Urinary bladder (tissue), 3 donors: ENCODE measurements at regions not wholly inside any gene's neighbourhood (a gene's known extent, or its start where the extent isn't known, plus 50 kb on each side); places are given as distances from the start of the nearest gene placed in this dataset.

Source experiments
- DNase-seq: peaks from one replicate; pipeline ENCODE4 v3.0.0-alpha.2; 2015; ENCODE audit errors: extremely low spot score
- H3K27ac ChIP-seq: one replicate; pipeline ENCODE4 v1.5.1; 2013; ENCODE audit warnings: low read depth, mild to moderate bottlenecking, moderate library complexity
- H3K36me3 ChIP-seq: one replicate; pipeline ENCODE4 v1.6.1; 2013; ENCODE audit warnings: mild to moderate bottlenecking, moderate library complexity; ENCODE audit not compliant: insufficient read depth
- H3K4me1 ChIP-seq: one replicate; pipeline ENCODE4 v1.6.1; 2013; ENCODE audit warnings: mild to moderate bottlenecking, moderate library complexity; ENCODE audit not compliant: insufficient read depth
- H3K4me3 ChIP-seq: one replicate; pipeline ENCODE4 v1.5.1; 2013; ENCODE audit warnings: low read depth, low read length
- WGBS: extraction: QIAGEN DNeasy Blood & Tissue Kit; methylation state at CpG from one replicate; pipeline ENCODE4 v1.1.7; 2013; 5-methylcytosine and 5-hydroxymethylcytosine counted together
- donor health status: healthy with polysubstance abuse.
- donor health status: healthy.

DNA sequence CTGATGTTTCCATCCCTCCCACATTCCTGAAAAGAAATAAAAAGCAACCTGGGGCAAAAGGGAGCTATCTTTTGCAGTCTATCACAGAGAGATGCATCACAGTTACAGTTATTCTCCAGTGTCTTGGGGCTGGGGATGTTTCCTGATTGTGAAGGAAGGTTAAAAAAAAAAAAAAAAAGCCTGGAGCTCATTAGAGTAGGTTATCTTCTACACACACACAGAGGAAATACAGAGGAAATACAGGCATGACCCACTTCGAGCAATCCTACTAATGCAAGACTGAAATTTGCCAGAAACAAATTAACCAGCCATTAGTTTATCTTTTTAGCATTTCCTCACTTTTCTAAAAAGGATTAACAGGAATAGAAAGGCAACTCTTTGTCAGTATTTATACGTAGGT lies 89.4 kb upstream of the CLMP start:
- no peaks in the 10 kb centered on the region for H3K4me1 ChIP-seq
- WGBS = 62% methylated on average over 2 of the region's 2 CpGs
- H3K4me3 ChIP-seq = no peak overlapping the region
- no peaks in the 10 kb centered on the region for H3K36me3 ChIP-seq
- no peak for DNase-seq
- no peak overlapping the region for H3K27ac ChIP-seq

GRCh38 chr11:123282597-123282996 lies 87.5 kb upstream of the CLMP start:
- Histone ChIP-seq H3K27ac (no peak overlapping the region), H3K4me1 (no peaks in the 10 kb centered on the region), H3K36me3 (no peaks in the 10 kb centered on the region), H3K4me3 (no peak overlapping the region)
- 76% methylated on average over 6 of the region's 6 CpGs for WGBS
- DNase-seq = no peak

DNA sequence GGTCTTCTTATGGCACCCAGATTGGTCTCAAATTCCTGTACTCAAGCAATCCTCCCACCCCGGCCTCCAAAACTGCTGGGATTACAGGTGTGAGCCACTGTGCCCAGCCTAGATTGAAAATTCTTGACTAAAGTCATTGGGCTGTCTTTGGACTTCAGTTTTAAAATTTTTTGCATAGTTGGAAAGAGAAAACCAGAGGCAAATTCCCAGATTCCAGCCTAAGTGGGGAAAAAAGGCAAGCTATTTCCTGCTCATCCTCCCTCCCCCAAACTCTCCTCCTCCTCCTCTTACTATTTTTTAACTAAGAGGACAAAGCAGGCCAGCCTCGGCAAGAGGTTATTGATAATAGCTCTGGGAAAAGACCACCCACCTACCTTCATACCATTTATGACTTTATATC lies 78.6 kb upstream of the CLMP start:
- no peaks in the 10 kb centered on the region for H3K4me1 ChIP-seq
- no peak overlapping the region for H3K4me3 ChIP-seq
- WGBS = 65% methylated on average over 2 of the region's 2 CpGs
- no peak overlapping the region for H3K27ac ChIP-seq
- no peaks in the 10 kb centered on the region for H3K36me3 ChIP-seq
- DNase-seq = no peak

DNA sequence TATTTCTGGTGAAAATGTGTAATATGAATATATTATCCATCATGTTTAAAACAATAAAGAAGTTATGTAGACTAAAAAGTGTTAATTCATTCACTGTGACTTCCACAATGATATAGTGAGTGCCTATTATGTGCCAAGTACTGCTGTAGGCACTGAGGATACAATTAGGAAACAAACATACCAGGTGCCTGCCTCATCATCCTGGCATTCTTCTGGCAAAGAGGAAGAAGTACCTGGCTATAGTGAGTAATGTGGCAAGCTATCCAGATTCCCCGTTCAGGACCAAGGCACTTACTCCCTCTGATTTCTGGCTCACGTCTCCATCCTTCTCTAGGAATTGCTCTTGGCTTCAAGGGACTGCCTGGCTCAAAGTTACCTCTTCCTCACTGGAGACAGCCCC lies 77.5 kb upstream of the CLMP start:
- no peak overlapping the region for H3K4me3 ChIP-seq
- H3K4me1 ChIP-seq = no peaks in the 10 kb centered on the region
- H3K36me3 ChIP-seq = no peaks in the 10 kb centered on the region
- no peak for DNase-seq
- WGBS = 61% methylated on average over 2 of the region's 2 CpGs
- no peak overlapping the region for H3K27ac ChIP-seq

DNA sequence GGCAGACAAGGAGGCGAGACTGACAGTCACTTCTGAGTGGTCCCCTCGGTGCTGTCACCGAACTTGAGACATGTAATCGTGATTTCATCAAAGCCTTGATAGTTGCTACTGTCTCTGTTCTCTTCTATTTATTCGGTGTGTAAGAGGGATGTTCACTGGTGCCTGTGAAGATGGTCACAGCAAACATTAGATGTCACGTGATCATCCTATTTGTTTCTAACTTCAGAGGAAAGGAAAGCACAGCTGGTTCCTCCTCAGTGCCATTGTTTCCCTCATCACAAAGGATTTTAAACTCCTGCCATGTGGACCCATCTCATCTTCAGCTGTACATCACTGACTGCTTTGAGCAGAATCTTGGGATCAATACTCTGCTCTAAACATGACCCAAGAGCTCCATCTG lies 73.1 kb upstream of the CLMP start:
- H3K36me3 ChIP-seq = no peaks in the 10 kb centered on the region
- H3K4me3 ChIP-seq = no peak overlapping the region
- 55% methylated on average over 6 of the region's 6 CpGs for WGBS
- H3K27ac ChIP-seq = no peak overlapping the region
- no peak for DNase-seq
- H3K4me1 ChIP-seq = no peaks in the 10 kb centered on the region

GRCh38 chr11:123265951-123266350 lies 70.9 kb upstream of the CLMP start:
- 80% methylated on average over 3 of the region's 3 CpGs for WGBS
- Histone ChIP-seq H3K4me3 (no peak overlapping the region), H3K36me3 (no peaks in the 10 kb centered on the region), H3K27ac (no peak overlapping the region), H3K4me1 (no peaks in the 10 kb centered on the region)
- DNase-seq = no peak

GRCh38 chr11:123264431-123264780 lies 69.4 kb upstream of the CLMP start:
- no peak overlapping the region for H3K27ac ChIP-seq
- WGBS = 55% methylated on average over 3 of the region's 3 CpGs
- no peaks in the 10 kb centered on the region for H3K36me3 ChIP-seq
- no peaks in the 10 kb centered on the region for H3K4me1 ChIP-seq
- no peak overlapping the region for H3K4me3 ChIP-seq
- no peak for DNase-seq

DNA sequence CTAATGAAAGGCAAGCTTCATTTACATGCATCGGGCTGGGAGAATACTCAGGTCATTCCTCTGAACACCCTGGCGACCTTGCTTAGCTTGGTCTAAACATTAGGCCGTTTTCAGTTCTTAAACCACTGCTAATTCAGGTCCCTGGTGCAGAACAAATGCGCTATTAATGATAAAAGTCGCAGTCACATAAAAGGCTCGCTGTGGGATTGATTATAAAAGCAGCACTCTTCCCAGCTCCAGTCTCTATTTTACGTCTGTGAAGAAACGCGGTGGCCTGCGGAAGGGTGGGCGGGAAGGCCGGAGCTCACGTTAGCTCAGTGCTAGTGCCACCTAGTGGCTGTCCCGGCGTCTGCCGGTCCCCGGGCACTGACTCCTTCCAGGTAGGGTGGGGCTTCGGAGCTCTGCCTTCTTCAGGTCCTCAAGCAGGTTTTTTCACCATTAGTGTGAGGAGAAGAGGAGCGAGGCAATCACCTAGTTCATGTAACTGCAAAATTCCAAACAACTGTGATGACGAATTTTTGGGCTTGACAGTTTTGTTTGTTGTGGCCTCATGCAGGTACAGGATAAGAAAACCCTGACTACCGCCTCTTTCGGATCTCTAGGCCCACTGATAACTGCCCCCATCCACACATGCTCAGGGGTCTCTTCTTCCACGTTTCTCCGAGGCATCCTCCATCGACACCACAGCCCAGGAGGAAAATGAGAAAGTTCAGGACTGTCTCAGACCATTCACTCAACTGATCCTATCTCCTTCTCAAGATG lies 66.5 kb upstream of the CLMP start:
- WGBS = 16% methylated on average over 25 of the region's 25 CpGs
- no peak overlapping the region for H3K4me3 ChIP-seq
- H3K27ac ChIP-seq = no peak overlapping the region
- no peaks in the 10 kb centered on the region for H3K36me3 ChIP-seq
- peak; percentile 31 for DNase-seq
- H3K4me1 ChIP-seq = no peaks in the 10 kb centered on the region

- H3K4me3 ChIP-seq = no peak overlapping the region
- DNase-seq = no peak
- no peaks in the 10 kb centered on the region for H3K4me1 ChIP-seq
- H3K36me3 ChIP-seq = no peaks in the 10 kb centered on the region
- WGBS = 77% methylated on average over 4 of the region's 4 CpGs
- no peak overlapping the region for H3K27ac ChIP-seq
Observed at GRCh38 chr11:123260511-123261211, 65.6 kb upstream of the CLMP start.

DNA sequence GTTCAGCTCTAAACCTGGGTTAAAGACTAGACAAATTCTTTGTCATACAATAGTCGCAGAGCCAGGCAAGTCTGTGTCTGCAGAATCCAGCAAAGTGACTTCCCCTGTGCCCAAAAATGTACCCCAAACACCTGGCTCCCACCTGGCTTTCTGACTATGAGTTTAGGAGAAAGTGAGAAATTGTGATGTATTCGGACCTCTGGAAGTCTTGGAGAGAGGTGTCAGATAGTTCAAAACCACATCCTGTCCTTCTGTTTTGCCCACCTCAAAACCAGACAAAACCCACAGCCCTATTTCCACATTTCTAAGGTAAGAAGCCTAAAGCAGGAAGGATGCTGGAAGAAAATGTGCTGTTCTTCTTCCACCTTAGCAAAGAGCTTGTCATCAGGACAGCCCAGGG lies 63.8 kb upstream of the CLMP start:
- WGBS = 44% methylated on average over 2 of the region's 2 CpGs
- Histone ChIP-seq H3K36me3 (no peaks in the 10 kb centered on the region), H3K27ac (no peak overlapping the region), H3K4me1 (no peaks in the 10 kb centered on the region), H3K4me3 (no peak overlapping the region)
- no peak for DNase-seq

- no peak for DNase-seq
- 95% methylated on average over 5 of the region's 5 CpGs for WGBS
- H3K27ac ChIP-seq = no peak overlapping the region
- no peaks in the 10 kb centered on the region for H3K4me1 ChIP-seq
- no peak overlapping the region for H3K4me3 ChIP-seq
- no peaks in the 10 kb centered on the region for H3K36me3 ChIP-seq
Observed at GRCh38 chr11:123257370-123257769, 62.3 kb upstream of the CLMP start.

DNA sequence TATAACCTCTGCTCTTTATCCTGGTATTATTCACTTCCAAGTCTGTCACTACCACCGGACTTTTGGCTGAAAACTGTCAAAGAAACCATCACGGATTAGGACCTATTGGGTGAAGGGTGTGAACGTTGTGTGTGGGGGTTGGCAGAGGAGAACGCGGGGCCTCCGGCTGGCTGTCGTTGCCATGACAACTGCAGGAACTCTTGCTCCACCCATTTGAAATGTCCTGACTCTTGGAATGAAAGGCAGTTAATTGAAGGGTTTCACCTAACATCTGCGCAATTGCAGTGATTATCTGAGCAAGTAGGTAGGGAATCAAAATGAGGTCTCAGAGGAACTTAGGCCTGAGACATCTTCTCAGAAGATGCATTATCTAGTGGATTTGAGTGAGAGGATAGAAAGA lies 60.9 kb upstream of the CLMP start:
- H3K36me3 ChIP-seq = no peaks in the 10 kb centered on the region
- no peaks in the 10 kb centered on the region for H3K4me1 ChIP-seq
- H3K4me3 ChIP-seq = no peak overlapping the region
- 43% methylated on average over 8 of the region's 8 CpGs for WGBS
- H3K27ac ChIP-seq = no peak overlapping the region
- DNase-seq = no peak

- 92% methylated on average over 3 of the region's 3 CpGs for WGBS
Observed at GRCh38 chr11:123254357-123254756, 59.3 kb upstream of the CLMP start.

GRCh38 chr11:123253911-123254310 lies 58.9 kb upstream of the CLMP start:
- no peak overlapping the region for H3K4me3 ChIP-seq
- DNase-seq = no peak
- 55% methylated on average over 3 of the region's 3 CpGs for WGBS
- no peaks in the 10 kb centered on the region for H3K36me3 ChIP-seq
- no peaks in the 10 kb centered on the region for H3K4me1 ChIP-seq
- H3K27ac ChIP-seq = no peak overlapping the region

More at GRCh38 chr11:123254357-123254756, 59.3 kb upstream of the CLMP start:
- H3K4me3 ChIP-seq = no peak overlapping the region
- H3K27ac ChIP-seq = no peak overlapping the region
- no peaks in the 10 kb centered on the region for H3K4me1 ChIP-seq
- H3K36me3 ChIP-seq = no peaks in the 10 kb centered on the region
- no peak for DNase-seq
